Panc1 (cell line): ENCODE measurements at regions not wholly inside any gene's neighbourhood (a gene's known extent, or its start where the extent isn't known, plus 50 kb on each side); places are given as distances from the start of the nearest gene placed in this dataset.

Experiments used
- POLR2AphosphoS5 ChIP-seq: IDR thresholded peaks from 2 replicates; pipeline ENCODE4 v1.6.1; 2012; ENCODE audit warnings: mild to moderate bottlenecking, low read depth, low read length, moderate library complexity
- TF ChIP-seq, protein P1 (sequence below): fragments of 450-650 bp; IDR thresholded peaks from 2 replicates; pipeline ENCODE4 v1.5.1; 2017; ENCODE audit warnings: mild to moderate bottlenecking

DNA sequence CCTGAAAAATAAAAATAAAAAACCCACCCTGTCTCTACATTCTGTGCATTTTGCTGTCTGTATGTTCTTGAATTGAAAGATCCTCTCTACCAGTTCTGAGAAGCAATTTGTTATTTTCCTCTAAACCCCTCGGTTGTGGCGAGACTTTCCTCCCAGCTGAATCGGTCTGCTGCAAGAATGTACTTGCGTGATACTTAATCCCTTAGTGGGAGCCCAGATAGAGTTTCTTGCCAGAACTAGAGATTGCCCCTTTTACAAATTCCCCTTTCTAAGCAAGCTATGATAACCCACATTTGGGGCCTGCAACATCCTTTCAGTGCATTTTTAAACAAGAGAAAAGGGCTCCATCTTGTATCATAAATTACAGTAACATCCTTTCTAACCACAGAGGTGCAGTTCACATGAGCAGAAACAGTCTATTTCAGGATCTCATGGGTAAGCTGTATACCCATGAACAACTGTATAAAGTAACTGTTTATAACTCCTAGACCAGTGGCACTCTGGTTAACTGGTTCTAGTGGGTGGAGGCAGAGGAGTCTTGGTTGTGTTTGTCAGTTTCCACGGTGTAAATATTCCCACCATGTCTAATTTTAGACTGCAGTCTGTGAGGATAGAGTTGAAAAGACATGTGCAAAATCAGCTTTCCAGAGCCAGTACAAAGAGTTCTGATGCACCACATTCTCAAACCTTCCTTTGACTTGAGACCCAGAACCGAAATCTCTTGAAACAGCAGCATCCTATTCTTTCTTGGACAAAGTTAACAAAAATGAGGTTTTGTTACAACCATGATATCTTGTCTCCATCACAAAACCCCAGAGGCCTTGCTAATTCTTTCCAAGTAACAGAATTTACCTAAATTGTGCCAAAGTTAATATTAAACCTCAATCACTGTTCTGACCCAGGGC, 113.1 kb upstream of the ZNF217 start:
- TF ChIP-seq, protein P1, sequence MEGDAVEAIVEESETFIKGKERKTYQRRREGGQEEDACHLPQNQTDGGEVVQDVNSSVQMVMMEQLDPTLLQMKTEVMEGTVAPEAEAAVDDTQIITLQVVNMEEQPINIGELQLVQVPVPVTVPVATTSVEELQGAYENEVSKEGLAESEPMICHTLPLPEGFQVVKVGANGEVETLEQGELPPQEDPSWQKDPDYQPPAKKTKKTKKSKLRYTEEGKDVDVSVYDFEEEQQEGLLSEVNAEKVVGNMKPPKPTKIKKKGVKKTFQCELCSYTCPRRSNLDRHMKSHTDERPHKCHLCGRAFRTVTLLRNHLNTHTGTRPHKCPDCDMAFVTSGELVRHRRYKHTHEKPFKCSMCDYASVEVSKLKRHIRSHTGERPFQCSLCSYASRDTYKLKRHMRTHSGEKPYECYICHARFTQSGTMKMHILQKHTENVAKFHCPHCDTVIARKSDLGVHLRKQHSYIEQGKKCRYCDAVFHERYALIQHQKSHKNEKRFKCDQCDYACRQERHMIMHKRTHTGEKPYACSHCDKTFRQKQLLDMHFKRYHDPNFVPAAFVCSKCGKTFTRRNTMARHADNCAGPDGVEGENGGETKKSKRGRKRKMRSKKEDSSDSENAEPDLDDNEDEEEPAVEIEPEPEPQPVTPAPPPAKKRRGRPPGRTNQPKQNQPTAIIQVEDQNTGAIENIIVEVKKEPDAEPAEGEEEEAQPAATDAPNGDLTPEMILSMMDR: no peak
- no peak for TF ChIP-seq POLR2AphosphoS5
